Endothelial cell of umbilical vein (primary cell): ENCODE measurements at regions not wholly inside any gene's neighbourhood (a gene's known extent, or its start where the extent isn't known, plus 50 kb on each side); places are given as distances from the start of the nearest gene placed in this dataset.

Experiments used
- BruUV-seq: library from RNA; stranded (reverse); fragments of 400-500 nt; replicated peaks from 2 replicates; lab custom pipeline; 2021; lab: Mats Ljungman, UMichigan
- CTCF ChIA-PET: fragments of 300-600, 350-600 bp; sonication (Branson Sonifier 250); formaldehyde crosslinking; loops from one replicate; lab custom pipeline; 2021; ENCODE audit warnings: antibody characterized with exemption, inconsistent platforms; lab: Charles Lee
- POLR2A ChIA-PET: fragments of 300-600, 350-600 bp; sonication (Branson Sonifier 250); formaldehyde crosslinking; loops from one replicate; lab custom pipeline; 2021; ENCODE audit warnings: antibody characterized with exemption, inconsistent platforms; lab: Charles Lee
- DNase-seq: peaks from one replicate; pipeline ENCODE4 v3.0.0-alpha.2; 2011; ENCODE audit warnings: low read depth, low spot score
- FAIRE-seq: peaks from 2 replicates; lab custom pipeline; 2011; peaks lifted over from hg19 to GRCh38; lab: Jason Lieb, UNC
- H2AFZ ChIP-seq: 2 replicates; pipeline ENCODE4 v1.6.0; 2012; ENCODE audit warnings: low read depth, low read length, control low read depth, inconsistent platforms
- H3K27ac ChIP-seq: 2 replicates; pipeline ENCODE4 v1.5.1; 2011; ENCODE audit warnings: low read depth, mild to moderate bottlenecking, control low read depth, low read length, moderate library complexity; ENCODE audit not compliant: insufficient read depth
- H3K27me3 ChIP-seq, 2 experiments: 2 replicates each; pipeline versions ENCODE4 v1.6.0 to v1.6.1; 2011; ENCODE audit warnings: low read length in 2 of 2, mixed read lengths in 1 of 2; ENCODE audit not compliant: control insufficient read depth in 2 of 2, insufficient read depth in 2 of 2
- H3K36me3 ChIP-seq, 2 experiments: 2 replicates in 1 of 2; 3 replicates in 1 of 2; pipeline ENCODE4 v1.5.1; 2011; ENCODE audit warnings: low read length in 2 of 2, mild to moderate bottlenecking in 1 of 2, moderate library complexity in 1 of 2; ENCODE audit not compliant: control insufficient read depth in 2 of 2, insufficient read depth in 2 of 2; ENCODE audit errors: extremely low read depth in 1 of 2
- H3K4me1 ChIP-seq: 3 replicates; pipeline ENCODE4 v1.5.1; 2011; ENCODE audit warnings: mild to moderate bottlenecking, low read length; ENCODE audit not compliant: control insufficient read depth, insufficient read depth; ENCODE audit errors: extremely low read depth
- H3K4me2 ChIP-seq: 2 replicates; pipeline ENCODE4 v1.6.1; 2011; ENCODE audit warnings: low read length, control low read depth, mixed read lengths; ENCODE audit not compliant: insufficient read depth
- H3K4me3 ChIP-seq, 3 experiments: fragments of 200-600 bp in 1 of 3; sonication (generic), shearing (Covaris generic) in 1 of 3; replicated peaks in 1 of 3; 2 replicates each; pipeline ENCODE4 v1.5.1; 2011 to 2016; ENCODE audit warnings: control low read depth in 3 of 3, low read length in 3 of 3, mild to moderate bottlenecking in 2 of 3, inconsistent platforms in 1 of 3, low read depth in 1 of 3, moderate library complexity in 1 of 3; ENCODE audit not compliant: insufficient read depth in 1 of 3
- H3K79me2 ChIP-seq: 2 replicates; pipeline ENCODE4 v1.6.0; 2012; ENCODE audit warnings: low read length, inconsistent platforms; ENCODE audit not compliant: control insufficient read depth, insufficient read depth
- H3K9ac ChIP-seq: replicated peaks from 2 replicates; pipeline ENCODE3; 2011; ENCODE audit warnings: low read length, control low read depth; ENCODE audit not compliant: insufficient read depth; ENCODE audit errors: extremely low read depth
- H3K9me1 ChIP-seq: replicated peaks from 3 replicates; pipeline ENCODE4 v1.6.0; 2011; ENCODE audit warnings: mild to moderate bottlenecking, low read length; ENCODE audit not compliant: control insufficient read depth, insufficient read depth; ENCODE audit errors: extremely low read depth
- H3K9me3 ChIP-seq: replicated peaks from 2 replicates; pipeline ENCODE4 v1.5.1; 2012; ENCODE audit warnings: low read length, inconsistent platforms; ENCODE audit not compliant: control insufficient read depth, insufficient read depth
- H4K20me1 ChIP-seq: replicated peaks from 2 replicates; pipeline ENCODE3; 2011; ENCODE audit warnings: mild to moderate bottlenecking, low read length; ENCODE audit not compliant: control insufficient read depth, insufficient read depth; ENCODE audit errors: extremely low read depth
- EZH2 ChIP-seq: IDR thresholded peaks from 2 replicates; pipeline ENCODE4 v1.6.1; 2012; ENCODE audit warnings: borderline replicate concordance, low read depth, mild to moderate bottlenecking, moderate library complexity, low read length, inconsistent platforms; ENCODE audit not compliant: severe bottlenecking
- FOS ChIP-seq: IDR thresholded peaks from 2 replicates; pipeline ENCODE4 v1.6.1; 2011; ENCODE audit warnings: mild to moderate bottlenecking, low read length, moderate library complexity, borderline replicate concordance; ENCODE audit not compliant: insufficient read depth
- JUN ChIP-seq: IDR thresholded peaks from 2 replicates; pipeline ENCODE4 v1.6.1; 2011; ENCODE audit warnings: borderline replicate concordance, low read depth; ENCODE audit not compliant: insufficient read length, insufficient read depth
- MYC ChIP-seq: IDR thresholded peaks from one replicate; pipeline ENCODE4 v1.6.1; 2011; ENCODE audit warnings: mild to moderate bottlenecking, low read depth, low read length
- POLR2A ChIP-seq: IDR thresholded peaks from 2 replicates; pipeline ENCODE4 v1.6.1; 2012; ENCODE audit warnings: low read depth, mild to moderate bottlenecking, control low read depth, low read length
- POLR2AphosphoS5 ChIP-seq: IDR thresholded peaks from 2 replicates; pipeline ENCODE4 v1.6.1; 2012; ENCODE audit warnings: low read depth, mild to moderate bottlenecking, control low read depth, low read length, moderate library complexity; ENCODE audit not compliant: insufficient read depth
- dilution Hi-C: fragments of 300-500 bp; cut with MboI; formaldehyde crosslinking; loops from one replicate; pipeline ENCODE4 v1.15.0; 2019; ENCODE audit warnings: low sequenced_read_pairs; ENCODE audit not compliant: extremely low pct_ligation_motif_present
- intact Hi-C: fragments of 100-400 bp; cut with micrococcal nuclease; formaldehyde crosslinking; loops from one replicate; pipeline ENCODE4 v1.10.0; 2022
- TF ChIP-seq, protein P1 (sequence below), 2 donors: IDR thresholded peaks; 1 replicate in 1 of 2; 2 replicates in 1 of 2; pipeline ENCODE4 v1.5.1; 2011; ENCODE audit warnings: low read length in 2 of 2, mild to moderate bottlenecking in 2 of 2, moderate library complexity in 2 of 2, control low read depth in 1 of 2, inconsistent platforms in 1 of 2, low read depth in 1 of 2; ENCODE audit not compliant: insufficient read depth in 1 of 2; ENCODE audit errors: extremely low read depth in 1 of 2
- TF ChIP-seq, protein P2 (sequence below): IDR thresholded peaks from 2 replicates; pipeline ENCODE4 v1.6.1; 2011; ENCODE audit not compliant: insufficient read depth, insufficient read length

DNA sequence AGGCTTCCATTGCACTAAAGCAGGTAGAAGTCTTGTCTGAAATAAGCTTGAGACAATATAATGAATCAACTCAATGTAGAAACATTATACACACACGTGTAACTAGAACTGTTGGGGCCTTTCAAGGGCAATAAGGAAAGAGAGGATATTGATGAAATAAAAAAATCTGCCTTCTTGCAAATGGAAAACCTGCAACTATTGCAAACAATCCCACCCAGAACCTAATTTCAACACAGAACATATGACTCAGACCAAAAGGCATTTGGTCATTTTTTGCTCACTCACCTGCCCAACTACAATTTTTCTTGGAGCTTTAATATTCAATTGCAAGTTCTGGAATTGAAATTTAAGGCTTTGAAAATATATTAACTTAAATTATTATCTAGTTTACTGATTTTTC lies 900.1 kb downstream of the TTLL7 start:
- ChIA-PET POLR2A (no interaction called here), CTCF (no interaction called here)
- dilution Hi-C loops = no loop called here
- Histone ChIP-seq H3K27ac (no peak overlapping the region), H3K9me3 (no peaks in the 10 kb centered on the region), H3K9me1 (no peaks in the 10 kb centered on the region), H3K9ac (no peak overlapping the region), H3K79me2 (no peaks in the 10 kb centered on the region), H2AFZ (no peak overlapping the region), H4K20me1 (no peaks in the 10 kb centered on the region), H3K4me2 (no peak overlapping the region), H3K4me1 (no peaks in the 10 kb centered on the region), H3K27me3 (no peaks in the 10 kb centered on the region), H3K4me3 (no peak overlapping the region), H3K36me3 (no peaks in the 10 kb centered on the region)
- no peak for FAIRE-seq
- BruUV-seq = no TSS peak
- no peak for DNase-seq
- intact Hi-C loops = no loop called here
- TF ChIP-seq JUN (no peak), FOS (no peak), EZH2 (no peak), POLR2A (no peak), POLR2AphosphoS5 (no peak), MYC (no peak)
- TF ChIP-seq, protein P1, sequence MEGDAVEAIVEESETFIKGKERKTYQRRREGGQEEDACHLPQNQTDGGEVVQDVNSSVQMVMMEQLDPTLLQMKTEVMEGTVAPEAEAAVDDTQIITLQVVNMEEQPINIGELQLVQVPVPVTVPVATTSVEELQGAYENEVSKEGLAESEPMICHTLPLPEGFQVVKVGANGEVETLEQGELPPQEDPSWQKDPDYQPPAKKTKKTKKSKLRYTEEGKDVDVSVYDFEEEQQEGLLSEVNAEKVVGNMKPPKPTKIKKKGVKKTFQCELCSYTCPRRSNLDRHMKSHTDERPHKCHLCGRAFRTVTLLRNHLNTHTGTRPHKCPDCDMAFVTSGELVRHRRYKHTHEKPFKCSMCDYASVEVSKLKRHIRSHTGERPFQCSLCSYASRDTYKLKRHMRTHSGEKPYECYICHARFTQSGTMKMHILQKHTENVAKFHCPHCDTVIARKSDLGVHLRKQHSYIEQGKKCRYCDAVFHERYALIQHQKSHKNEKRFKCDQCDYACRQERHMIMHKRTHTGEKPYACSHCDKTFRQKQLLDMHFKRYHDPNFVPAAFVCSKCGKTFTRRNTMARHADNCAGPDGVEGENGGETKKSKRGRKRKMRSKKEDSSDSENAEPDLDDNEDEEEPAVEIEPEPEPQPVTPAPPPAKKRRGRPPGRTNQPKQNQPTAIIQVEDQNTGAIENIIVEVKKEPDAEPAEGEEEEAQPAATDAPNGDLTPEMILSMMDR (IDR thresholded peaks at IDR 0.05; ENCODE audit: extremely low read depth in 1 of 2, insufficient read depth in 1 of 2, low read depth in 1 of 2, low read length in 2 of 2) = no peak
- TF ChIP-seq, protein P2, sequence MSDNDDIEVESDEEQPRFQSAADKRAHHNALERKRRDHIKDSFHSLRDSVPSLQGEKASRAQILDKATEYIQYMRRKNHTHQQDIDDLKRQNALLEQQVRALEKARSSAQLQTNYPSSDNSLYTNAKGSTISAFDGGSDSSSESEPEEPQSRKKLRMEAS = no peak
